ENCODE measurements at regions not wholly inside any gene's neighbourhood (a gene's known extent, or its start where the extent isn't known, plus 50 kb on each side); places are given as distances from the start of the nearest gene placed in this dataset.
"Not testable (repeated sequence)": the region's sequence is repeated elsewhere in the genome, so short reads cannot be mapped to it uniquely, and the experiment has no call there.

GRCh38 chr12:90460681-90461080, 494.3 kb downstream of the CCER1 start:
- no peaks in the 10 kb centered on the region for H3K4me1 ChIP-seq (ENCODE audit: control insufficient read depth in 1 of 2, low read depth in 2 of 2)
- DNase-seq (ENCODE audit: low spot score) (no peak), ATAC-seq (ENCODE audit: insufficient number of reproducible peaks, low FRiP score, low read depth) (no peak)
- no peaks in the 10 kb centered on the region for H3K27me3 ChIP-seq (replicated peaks; ENCODE audit: insufficient read depth)
- H3K27ac ChIP-seq, result no peak overlapping the region
- TF ChIP-seq, protein P1, sequence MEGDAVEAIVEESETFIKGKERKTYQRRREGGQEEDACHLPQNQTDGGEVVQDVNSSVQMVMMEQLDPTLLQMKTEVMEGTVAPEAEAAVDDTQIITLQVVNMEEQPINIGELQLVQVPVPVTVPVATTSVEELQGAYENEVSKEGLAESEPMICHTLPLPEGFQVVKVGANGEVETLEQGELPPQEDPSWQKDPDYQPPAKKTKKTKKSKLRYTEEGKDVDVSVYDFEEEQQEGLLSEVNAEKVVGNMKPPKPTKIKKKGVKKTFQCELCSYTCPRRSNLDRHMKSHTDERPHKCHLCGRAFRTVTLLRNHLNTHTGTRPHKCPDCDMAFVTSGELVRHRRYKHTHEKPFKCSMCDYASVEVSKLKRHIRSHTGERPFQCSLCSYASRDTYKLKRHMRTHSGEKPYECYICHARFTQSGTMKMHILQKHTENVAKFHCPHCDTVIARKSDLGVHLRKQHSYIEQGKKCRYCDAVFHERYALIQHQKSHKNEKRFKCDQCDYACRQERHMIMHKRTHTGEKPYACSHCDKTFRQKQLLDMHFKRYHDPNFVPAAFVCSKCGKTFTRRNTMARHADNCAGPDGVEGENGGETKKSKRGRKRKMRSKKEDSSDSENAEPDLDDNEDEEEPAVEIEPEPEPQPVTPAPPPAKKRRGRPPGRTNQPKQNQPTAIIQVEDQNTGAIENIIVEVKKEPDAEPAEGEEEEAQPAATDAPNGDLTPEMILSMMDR (IDR thresholded peaks at IDR 0.05), result no peak
- no peaks in the 10 kb centered on the region for H3K36me3 ChIP-seq
- H3K9me3 ChIP-seq, result no peaks in the 10 kb centered on the region
- H3K4me3 ChIP-seq, result no peak overlapping the region

GRCh38 chr12:90456248-90456647, 498.7 kb downstream of the CCER1 start:
- DNase-seq (ENCODE audit: low spot score), result no peak

DNA sequence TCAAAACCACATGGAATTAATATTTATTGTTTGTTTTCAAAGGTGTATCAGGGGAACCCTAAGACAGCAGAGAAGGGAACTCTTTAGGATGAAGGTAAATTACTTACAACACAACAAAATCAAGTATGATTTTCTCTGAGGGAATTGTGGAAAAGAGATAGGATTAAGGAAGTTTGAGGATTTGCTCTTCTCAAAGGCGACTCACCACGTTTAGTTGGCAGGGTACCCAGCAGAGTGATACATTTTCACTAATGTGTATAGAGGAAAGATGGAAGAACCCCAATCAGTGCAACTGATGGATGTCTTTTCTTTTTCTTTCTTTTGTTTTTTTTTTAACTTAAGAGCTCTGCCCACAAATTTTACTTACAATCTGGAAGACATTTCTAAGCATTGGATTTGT, 499.2 kb downstream of the CCER1 start:
- no peaks in the 10 kb centered on the region for H3K27me3 ChIP-seq (replicated peaks; ENCODE audit: insufficient read depth)
- no peaks in the 10 kb centered on the region for H3K4me1 ChIP-seq (ENCODE audit: control insufficient read depth in 1 of 2, low read depth in 2 of 2)
- TF ChIP-seq, protein P1 (IDR thresholded peaks at IDR 0.05), result no peak
- H3K36me3 ChIP-seq, result no peaks in the 10 kb centered on the region
- no peak overlapping the region for H3K4me3 ChIP-seq
- no peaks in the 10 kb centered on the region for H3K9me3 ChIP-seq
- H3K27ac ChIP-seq, result no peak overlapping the region
- DNase-seq (ENCODE audit: low spot score) (no peak), ATAC-seq (ENCODE audit: insufficient number of reproducible peaks, low FRiP score, low read depth) (no peak)

More at GRCh38 chr12:90456248-90456647, 498.7 kb downstream of the CCER1 start:
- Histone ChIP-seq H3K9me3 (no peaks in the 10 kb centered on the region), H3K27me3 (replicated peaks; ENCODE audit: insufficient read depth) (no peaks in the 10 kb centered on the region), H3K36me3 (no peaks in the 10 kb centered on the region), H3K4me1 (ENCODE audit: control insufficient read depth in 1 of 2, low read depth in 2 of 2) (no peaks in the 10 kb centered on the region), H3K4me3 (no peak overlapping the region), H3K27ac (no peak overlapping the region)
- no peak for ATAC-seq (ENCODE audit: insufficient number of reproducible peaks, low FRiP score, low read depth)
- TF ChIP-seq, protein P1 (IDR thresholded peaks at IDR 0.05), result no peak

DNA sequence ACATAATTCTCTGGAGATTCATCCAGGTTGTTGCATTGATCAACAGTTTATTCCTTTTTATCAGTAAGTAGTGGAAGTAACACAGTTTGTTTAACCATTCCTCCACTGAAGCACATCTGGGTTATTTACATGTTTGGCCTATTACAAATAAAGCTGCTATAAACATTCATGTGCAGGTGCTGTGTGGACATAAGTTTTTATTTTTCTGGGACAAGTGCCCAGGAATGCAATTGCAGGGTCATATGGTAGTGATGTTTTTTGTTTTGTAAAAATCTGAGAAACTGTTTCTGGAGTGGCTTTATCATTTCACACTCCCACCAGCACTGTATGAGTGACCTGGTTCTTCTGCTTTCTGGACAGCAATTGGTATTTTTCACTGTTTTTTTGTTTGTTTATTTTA, 505.4 kb downstream of the CCER1 start:
- Histone ChIP-seq H3K36me3 (no peaks in the 10 kb centered on the region), H3K9me3 (no peaks in the 10 kb centered on the region), H3K4me1 (ENCODE audit: control insufficient read depth in 1 of 2, low read depth in 2 of 2) (no peaks in the 10 kb centered on the region), H3K27ac (no peak overlapping the region), H3K4me3 (no peak overlapping the region), H3K27me3 (replicated peaks; ENCODE audit: insufficient read depth) (no peaks in the 10 kb centered on the region)
- DNase-seq (ENCODE audit: low spot score) (no peak), ATAC-seq (ENCODE audit: insufficient number of reproducible peaks, low FRiP score, low read depth) (no peak)
- TF ChIP-seq, protein P1 (IDR thresholded peaks at IDR 0.05), result no peak

DNA sequence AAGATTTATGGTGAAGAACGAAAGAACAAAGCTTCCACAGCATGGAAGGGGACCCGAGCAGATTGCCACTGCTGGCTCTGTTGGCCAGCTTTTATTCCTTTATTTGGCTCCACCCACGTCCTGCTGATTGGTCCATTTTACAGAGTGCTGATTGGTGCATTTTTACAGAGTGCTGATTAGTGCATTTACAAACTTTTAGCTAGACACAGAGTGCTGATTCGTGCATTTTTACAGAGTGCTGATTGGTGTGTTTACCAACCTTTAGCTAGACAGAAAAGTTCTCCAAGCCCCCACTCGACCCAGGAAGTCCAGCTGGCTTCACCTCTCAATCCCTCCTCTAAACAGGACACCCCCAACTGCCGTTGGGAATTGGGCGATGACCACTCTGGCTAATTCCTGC, 511.5 kb downstream of the CCER1 start:
- H3K27ac ChIP-seq; H3K4me3 ChIP-seq; H3K36me3 ChIP-seq; DNase-seq (ENCODE audit: low spot score); H3K4me1 ChIP-seq (ENCODE audit: control insufficient read depth in 1 of 2, low read depth in 2 of 2); ATAC-seq (ENCODE audit: insufficient number of reproducible peaks, low FRiP score, low read depth); H3K27me3 ChIP-seq (replicated peaks; ENCODE audit: insufficient read depth): not testable (repeated sequence)
- peaks cover 12% of the 10 kb centered on the region for H3K9me3 ChIP-seq

GRCh38 chr12:90441431-90441830, 513.5 kb downstream of the CCER1 start:
- Histone ChIP-seq H3K4me3 (no peak overlapping the region), H3K36me3 (no peaks in the 10 kb centered on the region)
- TF ChIP-seq, protein P1 (IDR thresholded peaks at IDR 0.05), result no peak

More at GRCh38 chr12:90441431-90441830, 513.5 kb downstream of the CCER1 start:
- DNase-seq (ENCODE audit: low spot score) (no peak), ATAC-seq (ENCODE audit: insufficient number of reproducible peaks, low FRiP score, low read depth) (no peak)
- Histone ChIP-seq H3K4me1 (ENCODE audit: control insufficient read depth in 1 of 2, low read depth in 2 of 2) (no peaks in the 10 kb centered on the region), H3K9me3 (peaks cover 12% of the 10 kb centered on the region), H3K27me3 (replicated peaks; ENCODE audit: insufficient read depth) (no peaks in the 10 kb centered on the region), H3K27ac (no peak overlapping the region)
